Adrenal gland (tissue), 9 donors: ENCODE measurements at regions not wholly inside any gene's neighbourhood (a gene's known extent, or its start where the extent isn't known, plus 50 kb on each side); places are given as distances from the start of the nearest gene placed in this dataset.

Experiments
- DNase-seq, 7 donors: peaks; one replicate each; pipeline ENCODE4 v3.0.0-alpha.2; 2019 to 2020
- H3K27ac ChIP-seq, 5 donors: fragments of 200-600 bp; sonication (generic) in 4 of 5; 1 replicate in 3 of 5; 2 replicates in 2 of 5; pipeline versions ENCODE4 v1.5.1 to v1.8.0; 2016 to 2020; ENCODE audit warnings: mild to moderate bottlenecking in 1 of 5
- H3K27me3 ChIP-seq: fragments of 200-600 bp; 2 replicates; pipeline ENCODE4 v1.8.0; 2021
- H3K36me3 ChIP-seq, 2 donors: fragments of 200-600 bp; replicated peaks in 1 of 2; 1 replicate in 1 of 2; 2 replicates in 1 of 2; pipeline versions ENCODE4 v1.5.1 to v1.8.0; 2018 to 2022
- H3K4me1 ChIP-seq, 2 donors: fragments of 200-600 bp; replicated peaks in 1 of 2; 1 replicate in 1 of 2; 2 replicates in 1 of 2; pipeline versions ENCODE4 v1.5.1 to v1.8.0; 2018 to 2021
- H3K4me3 ChIP-seq, 4 donors: fragments of 200-600 bp; sonication (generic) in 3 of 4; one replicate each; pipeline ENCODE4 v1.5.1; 2016 to 2018
- H3K9me3 ChIP-seq, 3 donors: fragments of 200-600 bp; sonication (generic) in 1 of 3; replicated peaks in 1 of 3; 1 replicate in 2 of 3; 2 replicates in 1 of 3; pipeline versions ENCODE4 v1.5.1 to v1.8.0; 2016 to 2021
- POLR2A ChIP-seq, 2 donors: fragments of 450-650 bp; IDR thresholded peaks; one replicate each; pipeline ENCODE4 v1.6.1; 2017; ENCODE audit warnings: antibody characterized with exemption in 2 of 2, mild to moderate bottlenecking in 2 of 2, moderate library complexity in 1 of 2
- WGBS, 4 donors: extraction: QIAGEN DNeasy Blood & Tissue Kit in 2 of 4; methylation state at CpG; one replicate each; pipeline versions ENCODE4 v1.1.5 to v1.1.7; 2013 to 2017; 5-methylcytosine and 5-hydroxymethylcytosine counted together
- intact Hi-C, 2 donors: fragments of 100-400 bp; cut with DNase I; formaldehyde crosslinking; loops; one replicate each; pipeline versions ENCODE4 v1.14.1 to v1.15.0; 2022 to 2023
- TF ChIP-seq, protein P1 (sequence below), 6 experiments: fragments of 450-650 bp in 4 of 6; fragments of 200-600 bp in 2 of 6; sonication (generic) in 1 of 6; IDR thresholded peaks; 1 replicate in 5 of 6; 2 replicates in 1 of 6; pipeline versions ENCODE4 v1.5.1 to v1.8.0; 2016 to 2021; ENCODE audit warnings: antibody characterized with exemption in 6 of 6, mild to moderate bottlenecking in 2 of 6, moderate library complexity in 1 of 6
- donor health status: healthy with polysubstance abuse.
- donor health status: Bipolar disorder and iron deficiency.
- donor health status: DM: yes; HTN: yes; CAD: no.
- donor health status: DM: no; HTN: no; CAD: no.
- donor health status: DM: no; HTN: no; CAD: no.

DNA sequence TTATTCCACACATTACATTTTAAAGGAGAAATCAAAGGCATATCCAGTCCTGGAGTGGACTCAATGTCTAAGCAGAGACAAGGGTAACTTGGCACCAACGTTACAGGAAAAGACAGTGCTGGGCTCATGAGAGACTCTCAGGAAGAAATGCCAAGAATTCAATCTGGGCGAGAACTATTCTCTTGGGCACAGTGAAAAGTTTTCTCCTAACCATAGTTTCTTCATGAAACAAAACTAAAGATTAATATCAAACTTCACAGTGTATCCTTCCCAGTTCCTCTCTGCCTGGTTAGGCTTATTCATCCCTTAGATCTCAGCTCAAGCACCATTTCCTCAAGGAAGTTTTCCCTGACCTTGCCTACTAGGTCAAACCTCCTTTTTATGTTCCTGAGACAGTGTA, 109.4 kb upstream of the TLL1 start:
- WGBS, 4 donors, result 51 to 74% (median 58%) methylated on average over 2 of the region's 2 CpGs
- Histone ChIP-seq H3K27me3 (no peaks in the 10 kb centered on the region), H3K36me3 (no peaks in the 10 kb centered on the region), H3K9me3 (no peaks in the 10 kb centered on the region), H3K27ac (no peak overlapping the region), H3K4me1 (no peaks in the 10 kb centered on the region), H3K4me3 (no peak overlapping the region)
- DNase-seq, result no peak
- TF ChIP-seq, protein P1, sequence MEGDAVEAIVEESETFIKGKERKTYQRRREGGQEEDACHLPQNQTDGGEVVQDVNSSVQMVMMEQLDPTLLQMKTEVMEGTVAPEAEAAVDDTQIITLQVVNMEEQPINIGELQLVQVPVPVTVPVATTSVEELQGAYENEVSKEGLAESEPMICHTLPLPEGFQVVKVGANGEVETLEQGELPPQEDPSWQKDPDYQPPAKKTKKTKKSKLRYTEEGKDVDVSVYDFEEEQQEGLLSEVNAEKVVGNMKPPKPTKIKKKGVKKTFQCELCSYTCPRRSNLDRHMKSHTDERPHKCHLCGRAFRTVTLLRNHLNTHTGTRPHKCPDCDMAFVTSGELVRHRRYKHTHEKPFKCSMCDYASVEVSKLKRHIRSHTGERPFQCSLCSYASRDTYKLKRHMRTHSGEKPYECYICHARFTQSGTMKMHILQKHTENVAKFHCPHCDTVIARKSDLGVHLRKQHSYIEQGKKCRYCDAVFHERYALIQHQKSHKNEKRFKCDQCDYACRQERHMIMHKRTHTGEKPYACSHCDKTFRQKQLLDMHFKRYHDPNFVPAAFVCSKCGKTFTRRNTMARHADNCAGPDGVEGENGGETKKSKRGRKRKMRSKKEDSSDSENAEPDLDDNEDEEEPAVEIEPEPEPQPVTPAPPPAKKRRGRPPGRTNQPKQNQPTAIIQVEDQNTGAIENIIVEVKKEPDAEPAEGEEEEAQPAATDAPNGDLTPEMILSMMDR (IDR thresholded peaks at IDR 0.05), result no peak
- intact Hi-C loops, result no loop called here

DNA sequence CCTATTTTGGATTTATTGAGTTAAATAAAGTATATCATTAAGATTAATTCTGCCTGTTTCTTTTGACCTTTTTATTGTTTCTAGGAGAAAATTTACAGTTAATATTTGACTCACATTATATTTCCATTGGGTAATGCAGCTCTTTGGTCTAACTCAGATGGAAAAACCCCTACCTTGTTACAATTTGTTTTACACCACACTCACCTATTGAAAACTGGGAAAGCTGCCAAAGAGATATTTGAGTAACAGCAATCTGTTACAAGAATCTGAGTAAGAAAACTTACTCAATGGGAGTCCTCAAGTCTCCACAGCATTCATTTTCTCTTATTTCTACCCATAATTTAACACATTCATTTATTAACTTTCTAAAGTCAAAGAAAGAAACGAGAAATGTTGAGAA, 108.0 kb upstream of the TLL1 start:
- DNase-seq, result no peak
- Histone ChIP-seq H3K36me3 (no peaks in the 10 kb centered on the region), H3K27ac (no peak overlapping the region), H3K9me3 (no peaks in the 10 kb centered on the region), H3K4me1 (no peaks in the 10 kb centered on the region), H3K4me3 (no peak overlapping the region), H3K27me3 (no peaks in the 10 kb centered on the region)
- TF ChIP-seq, protein P1 (IDR thresholded peaks at IDR 0.05), result no peak
- no peak for TF ChIP-seq POLR2A (IDR thresholded peaks at IDR 0.05)
- 54 to 68% (median 61%) methylated on average over 1 of the region's 1 CpG for WGBS, 4 donors
- intact Hi-C loops, result no loop called here

DNA sequence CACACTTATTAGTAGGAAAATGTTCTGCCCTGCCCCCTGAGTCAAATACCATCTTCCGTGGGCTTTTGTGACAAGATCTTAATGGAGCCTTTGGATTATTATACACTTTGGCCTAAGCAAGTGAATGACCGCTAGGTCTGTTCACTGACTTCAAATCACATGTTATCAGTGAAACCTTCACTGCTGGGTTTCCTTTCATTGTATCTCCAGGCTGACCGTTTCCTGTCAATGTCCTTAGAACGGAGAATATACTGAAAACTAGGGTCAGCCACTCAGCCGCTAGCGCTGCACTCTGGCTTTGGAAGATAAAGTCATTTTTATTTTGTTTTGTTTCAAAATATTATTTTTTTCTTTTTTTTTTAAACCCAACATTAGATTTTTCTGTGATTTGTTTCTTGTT, 107.0 kb upstream of the TLL1 start:
- intact Hi-C loops, result no loop called here
- TF ChIP-seq, protein P1 (IDR thresholded peaks at IDR 0.05), result no peak
- TF ChIP-seq POLR2A (IDR thresholded peaks at IDR 0.05), result no peak

DNA sequence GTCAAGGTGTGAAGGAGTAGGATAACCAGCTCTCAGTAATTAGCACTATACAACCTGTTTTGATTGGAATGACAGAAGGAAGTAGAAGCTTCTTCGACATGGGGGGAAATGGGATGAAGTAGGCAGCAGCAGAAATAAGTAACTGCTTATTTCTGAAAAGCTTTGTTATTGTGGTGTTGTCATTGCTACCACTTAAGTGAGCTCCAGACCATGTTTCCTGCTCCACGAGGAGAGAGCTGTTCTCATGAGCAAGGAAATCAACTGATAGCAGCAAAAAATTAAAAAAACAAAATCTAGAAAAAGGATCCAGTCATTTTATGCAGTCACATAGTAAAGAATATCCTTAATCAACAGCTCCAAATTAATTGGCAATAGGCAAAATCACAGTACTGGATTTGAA, 106.1 kb upstream of the TLL1 start:
- WGBS, 4 donors, result 22 to 29% (median 23%) methylated on average over 2 of the region's 2 CpGs
- no peak for DNase-seq
- H3K4me1 ChIP-seq, result no peaks in the 10 kb centered on the region
- no peak overlapping the region for H3K27ac ChIP-seq
- H3K36me3 ChIP-seq, result no peaks in the 10 kb centered on the region
- H3K4me3 ChIP-seq, result no peak overlapping the region
- H3K9me3 ChIP-seq, result no peaks in the 10 kb centered on the region
- TF ChIP-seq, protein P1 (IDR thresholded peaks at IDR 0.05), result no peak
- no peak for TF ChIP-seq POLR2A (IDR thresholded peaks at IDR 0.05)
- intact Hi-C loops, result no loop called here
- H3K27me3 ChIP-seq, result no peaks in the 10 kb centered on the region

More for the DNA sequence above, 107.0 kb upstream of the TLL1 start:
- WGBS, 4 donors, result 51 to 60% (median 59%) methylated on average over 6 of the region's 6 CpGs
- no peak for DNase-seq
- Histone ChIP-seq H3K4me1 (no peaks in the 10 kb centered on the region), H3K9me3 (no peaks in the 10 kb centered on the region), H3K27me3 (no peaks in the 10 kb centered on the region), H3K36me3 (no peaks in the 10 kb centered on the region), H3K27ac (no peak overlapping the region), H3K4me3 (no peak overlapping the region)
